K562 (cell line): ENCODE measurements at regions not wholly inside any gene's neighbourhood (a gene's known extent, or its start where the extent isn't known, plus 50 kb on each side); places are given as distances from the start of the nearest gene placed in this dataset.

Source experiments
- ATAC-seq: fragments of 200-7000 bp; cut with Tn5 transposase; 3 replicates; pipeline ENCODE4 v1.9.1; 2020; ENCODE audit warnings: moderate library complexity
- BruUV-seq: library from RNA; stranded (reverse); fragments of 400-500 nt; replicated peaks from 2 replicates; lab custom pipeline; 2021; lab: Mats Ljungman, UMichigan
- CTCF ChIA-PET: fragments of 300-600 bp; formaldehyde crosslinking; extraction: SDS; loops from one replicate; lab custom pipeline; 2021; ENCODE audit warnings: low intra/inter-chr PET ratio; lab: Yijun Ruan, JAX
- POLR2A ChIA-PET: fragments of 300-600, 350-650 bp; sonication (Branson Sonifier 250); formaldehyde crosslinking; extraction: SDS; loops from one replicate; lab custom pipeline; 2021; ENCODE audit warnings: antibody characterized with exemption, inconsistent platforms; lab: Yijun Ruan, JAX
- DNase-seq, 4 experiments: peaks; one replicate each; pipeline versions ENCODE4 v3.0.0 to v3.0.0-alpha.2; 2011 to 2018; ENCODE audit warnings: low spot score in 3 of 4, mixed read lengths in 3 of 4; ENCODE audit errors: extremely low read depth in 1 of 4
- FAIRE-seq: peaks from 2 replicates; lab custom pipeline; 2011; peaks lifted over from hg19 to GRCh38; lab: Jason Lieb, UNC
- H2AFZ ChIP-seq: 2 replicates; pipeline ENCODE4 v1.6.0; 2011; ENCODE audit warnings: low read depth, low read length, control low read depth, inconsistent platforms
- H3K27ac ChIP-seq: fragments of 200-600 bp; 3 replicates; pipeline ENCODE4 v1.8.0; 2011; ENCODE audit warnings: low read depth, mild to moderate bottlenecking, control low read depth, inconsistent platforms, low read length, moderate library complexity, mixed read lengths; ENCODE audit errors: extremely low read depth
- H3K27me3 ChIP-seq, 2 experiments: fragments of 300-600 bp in 1 of 2; 2 replicates in 1 of 2; 3 replicates in 1 of 2; pipeline versions ENCODE4 v1.6.0 to v1.8.0; 2011; ENCODE audit warnings: inconsistent platforms in 2 of 2, low read length in 2 of 2, mild to moderate bottlenecking in 1 of 2, mixed read lengths in 1 of 2, moderate library complexity in 1 of 2; ENCODE audit not compliant: control insufficient read depth in 2 of 2, insufficient read depth in 2 of 2
- H3K36me3 ChIP-seq: fragments of 300-600 bp; 3 replicates; pipeline ENCODE4 v1.8.0; 2011; ENCODE audit warnings: mild to moderate bottlenecking, low read length, inconsistent platforms; ENCODE audit not compliant: control insufficient read depth, insufficient read depth
- H3K4me1 ChIP-seq, 2 experiments: fragments of 200-600 bp in 1 of 2; replicated peaks in 1 of 2; 2 replicates in 1 of 2; 3 replicates in 1 of 2; pipeline versions ENCODE4 v1.5.1 to v1.8.0; 2011; ENCODE audit warnings: inconsistent platforms in 2 of 2, low read length in 2 of 2, mild to moderate bottlenecking in 1 of 2, mixed read lengths in 1 of 2, moderate library complexity in 1 of 2; ENCODE audit not compliant: control insufficient read depth in 2 of 2, insufficient read depth in 2 of 2
- H3K4me2 ChIP-seq: 2 replicates; pipeline ENCODE4 v1.6.1; 2011; ENCODE audit warnings: low read length, control low read depth, inconsistent platforms, mixed read lengths; ENCODE audit not compliant: insufficient read depth
- H3K4me3 ChIP-seq: fragments of 200-600 bp; sonication (generic), shearing (Covaris generic); 2 replicates; pipeline ENCODE4 v1.5.1; 2016; ENCODE audit warnings: control low read depth, inconsistent platforms
- H3K79me2 ChIP-seq: fragments of 200-600 bp; 3 replicates; pipeline ENCODE4 v1.8.0; 2011; ENCODE audit warnings: low read length, inconsistent platforms; ENCODE audit not compliant: control insufficient read depth, insufficient read depth
- H3K9ac ChIP-seq, 2 experiments: 2 replicates each; pipeline versions ENCODE4 v1.6.0 to v1.6.1; 2011; ENCODE audit warnings: low read depth in 2 of 2, low read length in 2 of 2, control low read depth in 1 of 2, inconsistent platforms in 1 of 2, mild to moderate bottlenecking in 1 of 2, mixed read lengths in 1 of 2; ENCODE audit not compliant: insufficient read depth in 1 of 2
- H3K9me1 ChIP-seq: one replicate; pipeline ENCODE4 v1.6.0; 2011; ENCODE audit warnings: inconsistent platforms, mild to moderate bottlenecking, low read length, moderate library complexity; ENCODE audit not compliant: control insufficient read depth, insufficient read depth
- H3K9me3 ChIP-seq: replicated peaks from 2 replicates; pipeline ENCODE4 v1.5.1; 2011; ENCODE audit warnings: low read depth, low read length, inconsistent platforms; ENCODE audit not compliant: control insufficient read depth, insufficient read depth
- H4K20me1 ChIP-seq: replicated peaks from 2 replicates; pipeline ENCODE4 v1.6.1; 2011; ENCODE audit warnings: low read length, inconsistent platforms, mixed read lengths; ENCODE audit not compliant: control insufficient read depth, insufficient read depth
- E2F3 ChIP-seq: fragments of 250-450 bp; sonication (Bioruptor Pico); IDR thresholded peaks from 2 replicates; pipeline ENCODE4 v1.4.0; 2020; ENCODE audit warnings: mild to moderate bottlenecking
- HSF4 ChIP-seq: fragments of 250-450 bp; sonication (Bioruptor Pico); IDR thresholded peaks from 2 replicates; pipeline ENCODE4 v2.1.2; 2022; ENCODE audit warnings: mild to moderate bottlenecking, moderate library complexity, borderline replicate concordance
- MGA ChIP-seq: fragments of 450-650 bp; IDR thresholded peaks from 2 replicates; pipeline ENCODE4 v1.6.1; 2016; ENCODE audit warnings: mild to moderate bottlenecking, moderate library complexity
- XRCC5 ChIP-seq: fragments of 200-400 bp; formaldehyde crosslinking; IDR thresholded peaks from 2 replicates; pipeline ENCODE4 v1.6.1; 2017; ENCODE audit warnings: low read depth, mild to moderate bottlenecking, low read length
- ZBTB49 ChIP-seq: sonication (generic); formaldehyde crosslinking; IDR thresholded peaks from 2 replicates; pipeline ENCODE4 v1.8.0; 2022; ENCODE audit warnings: missing genetic modification reagents, mild to moderate bottlenecking, borderline replicate concordance
- ZNF121 ChIP-seq: sonication (generic); formaldehyde crosslinking; conservative IDR thresholded peaks from 2 replicates; pipeline ENCODE4 v1.8.0; 2022; ENCODE audit warnings: missing genetic modification reagents
- ZNF124 ChIP-seq: sonication (generic); formaldehyde crosslinking; IDR thresholded peaks from 2 replicates; pipeline ENCODE4 v1.8.1; 2022; ENCODE audit warnings: missing genetic modification reagents
- ZNF3 ChIP-seq: fragments of 250-450 bp; sonication (Bioruptor Pico); IDR thresholded peaks from 2 replicates; pipeline ENCODE4 v1.5.0; 2021; ENCODE audit warnings: mild to moderate bottlenecking, moderate library complexity
- WGBS: fragments of 100-300 bp; shearing (Covaris generic); methylation state at CpG from one replicate; pipeline ENCODE4 v1.1.6; 2016; ENCODE audit warnings: low coverage, mixed read lengths; ENCODE audit not compliant: insufficient coverage; ENCODE audit errors: missing lambda C conversion rate; 5-methylcytosine and 5-hydroxymethylcytosine counted together
- in situ Hi-C: fragments of 300-500 bp; cut with MboI; formaldehyde crosslinking; loops from 4 replicates; pipeline ENCODE4 v1.15.0; 2018; ENCODE audit warnings: inconsistent platforms, mixed read lengths
- intact Hi-C: fragments of 100-400 bp; cut with micrococcal nuclease; formaldehyde crosslinking; loops from 2 replicates; pipeline ENCODE4 v1.14.2; 2022

- FAIRE-seq (no peak), ATAC-seq (no peak), DNase-seq (no peak)
- intact Hi-C loops (no loop called here), in situ Hi-C loops (no loop called here)
- H3K4me3 ChIP-seq = no peak overlapping the region
- CTCF ChIA-PET = no interaction called here
- no peaks in the 10 kb centered on the region for H4K20me1 ChIP-seq
- H3K36me3 ChIP-seq = no peaks in the 10 kb centered on the region
- POLR2A ChIA-PET = no interaction called here
- no peaks in the 10 kb centered on the region for H3K79me2 ChIP-seq
- H3K9ac ChIP-seq = no peak overlapping the region
- no peaks in the 10 kb centered on the region for H3K9me1 ChIP-seq
- WGBS = 0% methylated on average over 6 of the region's 6 CpGs
- no peaks in the 10 kb centered on the region for H3K4me1 ChIP-seq
- BruUV-seq = no TSS peak
- H3K27me3 ChIP-seq = no peaks in the 10 kb centered on the region
- H3K27ac ChIP-seq = no peak overlapping the region
- no peak overlapping the region for H2AFZ ChIP-seq
- no peaks in the 10 kb centered on the region; the same call in 1 of the 2 replicates for H3K9me3 ChIP-seq
- H3K4me2 ChIP-seq = no peak overlapping the region
- TF ChIP-seq ZNF121 (CRISPR knock-in tag) (no peak), ZNF3 (no peak), HSF4 (CRISPR knock-in tag) (no peak), XRCC5 (no peak), ZNF124 (CRISPR knock-in tag) (no peak), E2F3 (CRISPR knock-in tag) (no peak), MGA (no peak), ZBTB49 (CRISPR knock-in tag) (no peak)
Measured at GRCh38 chr3:28745916-28746617, 397.4 kb upstream of the AZI2 start.
